ENCODE measurements at regions not wholly inside any gene's neighbourhood (a gene's known extent, or its start where the extent isn't known, plus 50 kb on each side); places are given as distances from the start of the nearest gene placed in this dataset.

DNA sequence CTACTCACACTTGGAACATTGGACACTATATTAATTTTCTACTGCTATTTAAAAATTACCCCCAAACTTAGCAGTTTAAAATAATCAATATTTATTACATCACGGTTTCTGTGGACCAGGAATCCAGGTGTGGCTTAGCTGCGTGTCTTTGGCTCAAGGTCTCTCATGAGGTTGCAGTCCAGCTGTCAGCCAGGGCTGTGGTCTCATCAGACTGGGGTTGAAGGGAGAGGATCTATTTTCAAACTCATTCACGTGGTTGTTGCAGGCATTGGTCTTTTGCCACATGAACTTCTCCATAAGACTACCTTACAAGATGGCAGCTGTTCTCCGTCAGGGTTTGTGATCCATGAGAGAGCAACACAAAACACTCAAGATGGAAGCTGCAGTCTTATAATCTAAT lies 343.0 kb downstream of the BCAT1 start:
- TF ChIP-seq CTCF (IDR thresholded peaks at IDR 0.05) (no peak), EZH2phosphoT487 (IDR thresholded peaks at IDR 0.05) (no peak), EZH2 (IDR thresholded peaks at IDR 0.05) (no peak)

Data from neural progenitor cell (in vitro differentiated cells).